Esophagus muscularis mucosa (tissue), 4 donors: ENCODE measurements at regions not wholly inside any gene's neighbourhood (a gene's known extent, or its start where the extent isn't known, plus 50 kb on each side); places are given as distances from the start of the nearest gene placed in this dataset.
"Not testable (repeated sequence)": the region's sequence is repeated elsewhere in the genome, so short reads cannot be mapped to it uniquely, and the experiment has no call there.

Source experiments
- DNase-seq: peaks from one replicate; pipeline ENCODE4 v3.0.0-alpha.2; 2017; ENCODE audit errors: extremely low spot score
- H3K27ac ChIP-seq, 4 donors: fragments of 200-600 bp; sonication (generic); replicated peaks in 1 of 4; 1 replicate in 3 of 4; 2 replicates in 1 of 4; pipeline ENCODE4 v1.5.1; 2016 to 2019; ENCODE audit warnings: mild to moderate bottlenecking in 1 of 4
- H3K27me3 ChIP-seq, 4 donors: fragments of 200-600 bp; sonication (generic); one replicate each; pipeline versions ENCODE4 v1.5.1 to v1.6.0; 2016 to 2019
- H3K36me3 ChIP-seq, 4 donors: fragments of 200-600 bp; sonication (generic); one replicate each; pipeline ENCODE4 v1.5.1; 2016 to 2019
- H3K4me1 ChIP-seq, 4 donors: fragments of 200-600 bp; sonication (generic); one replicate each; pipeline ENCODE4 v1.5.1; 2016 to 2019
- H3K4me3 ChIP-seq, 4 donors: fragments of 200-600 bp; sonication (generic); 1 replicate in 2 of 4; 2 replicates in 2 of 4; pipeline ENCODE4 v1.5.1; 2016 to 2019; ENCODE audit warnings: mild to moderate bottlenecking in 4 of 4, moderate library complexity in 1 of 4
- H3K9me3 ChIP-seq, 4 donors: fragments of 200-600 bp; sonication (generic); 1 replicate in 3 of 4; 2 replicates in 1 of 4; pipeline ENCODE4 v1.5.1; 2016 to 2019
- CTCF ChIP-seq, 3 experiments: fragments of 200-600 bp in 2 of 3; fragments of 450-650 bp in 1 of 3; sonication (generic) in 2 of 3; IDR thresholded peaks; one replicate each; pipeline ENCODE4 v1.5.1; 2017 to 2019; ENCODE audit warnings: antibody characterized with exemption in 3 of 3, mild to moderate bottlenecking in 2 of 3, moderate library complexity in 1 of 3
- EP300 ChIP-seq: sonication (generic); formaldehyde crosslinking; IDR thresholded peaks from one replicate; pipeline ENCODE4 v1.6.1; 2017; ENCODE audit warnings: antibody characterized with exemption
- POLR2A ChIP-seq: fragments of 450-650 bp; IDR thresholded peaks from one replicate; pipeline ENCODE4 v1.6.1; 2017; ENCODE audit warnings: antibody characterized with exemption, moderate library complexity, mild to moderate bottlenecking, low read depth
- POLR2AphosphoS5 ChIP-seq, 2 donors: sonication (generic); formaldehyde crosslinking; IDR thresholded peaks; one replicate each; pipeline ENCODE4 v1.6.1; 2017; ENCODE audit warnings: antibody characterized with exemption in 2 of 2
- WGBS: methylation state at CpG from one replicate; pipeline ENCODE4 v1.1.5; 2018; 5-methylcytosine and 5-hydroxymethylcytosine counted together
- intact Hi-C: fragments of 100-400 bp; cut with DNase I; formaldehyde crosslinking; loops from one replicate; pipeline ENCODE4 v1.15.1; 2023

- H3K36me3 ChIP-seq: no peaks in the 10 kb centered on the region
- no peak overlapping the region for H3K27ac ChIP-seq
- H3K27me3 ChIP-seq: peaks cover 0 to 3% (median 0%) of the 10 kb centered on the region in 4 donors
- H3K9me3 ChIP-seq: peaks cover 0 to 6% (median 0%) of the 10 kb centered on the region in 4 donors
- H3K4me1 ChIP-seq: no peaks in the 10 kb centered on the region
- WGBS: 76% methylated on average over 6 of the region's 6 CpGs
- no peak overlapping the region for H3K4me3 ChIP-seq
- TF ChIP-seq CTCF (IDR thresholded peaks at IDR 0.05) (no peak), EP300 (no peak), POLR2A (no peak), POLR2AphosphoS5 (IDR thresholded peaks at IDR 0.05) (no peak)
- DNase-seq: no peak
- intact Hi-C loops: no loop called here
Observed at GRCh38 chr1:47663286-47663685, 225.4 kb downstream of the FOXD2 start.

- no peaks in the 10 kb centered on the region for H3K27me3 ChIP-seq
- DNase-seq: no peak
- no peak for TF ChIP-seq POLR2AphosphoS5 (IDR thresholded peaks at IDR 0.05)
- no peak for TF ChIP-seq CTCF (IDR thresholded peaks at IDR 0.05)
- no peak for TF ChIP-seq POLR2A
- no peak for TF ChIP-seq EP300
- no peaks in the 10 kb centered on the region for H3K36me3 ChIP-seq
- WGBS: 93% methylated on average over 4 of the region's 4 CpGs
- H3K4me1 ChIP-seq: no peaks in the 10 kb centered on the region
- peaks cover 0 to 6% (median 0%) of the 10 kb centered on the region in 4 donors for H3K9me3 ChIP-seq
- intact Hi-C loops: no loop called here
- H3K4me3 ChIP-seq: no peak overlapping the region
- no peak overlapping the region for H3K27ac ChIP-seq
Observed at GRCh38 chr1:47664356-47664755, 226.5 kb downstream of the FOXD2 start.

GRCh38 chr1:47664896-47665295 is 227.1 kb downstream of the FOXD2 start:
- H3K36me3 ChIP-seq, H3K4me3 ChIP-seq, H3K27me3 ChIP-seq, intact Hi-C loops, H3K4me1 ChIP-seq, H3K9me3 ChIP-seq, H3K27ac ChIP-seq, DNase-seq: not testable (repeated sequence)
- 94% methylated on average over 8 of the region's 8 CpGs for WGBS

GRCh38 chr1:47669081-47669585 is 231.3 kb downstream of the FOXD2 start:
- Histone ChIP-seq H3K36me3 (no peaks in the 10 kb centered on the region), H3K27me3 (no peaks in the 10 kb centered on the region), H3K9me3 (peaks cover 0 to 15% (median 7%) of the 10 kb centered on the region in 4 donors), H3K4me3 (no peak overlapping the region), H3K4me1 (no peaks in the 10 kb centered on the region), H3K27ac (no peak overlapping the region)
- TF ChIP-seq CTCF (IDR thresholded peaks at IDR 0.05) (no peak), POLR2AphosphoS5 (IDR thresholded peaks at IDR 0.05) (no peak), POLR2A (no peak), EP300 (no peak)
- DNase-seq: no peak
- WGBS: 88% methylated on average over 10 of the region's 10 CpGs
- intact Hi-C loops: no loop called here

- Histone ChIP-seq H3K36me3 (no peaks in the 10 kb centered on the region), H3K4me3 (no peak overlapping the region), H3K4me1 (no peaks in the 10 kb centered on the region), H3K27ac (no peak overlapping the region), H3K27me3 (peaks cover 0 to 6% (median 0%) of the 10 kb centered on the region in 4 donors), H3K9me3 (peaks cover 0 to 15% (median 5%) of the 10 kb centered on the region in 4 donors)
- no peak for DNase-seq
- intact Hi-C loops: no loop called here
- TF ChIP-seq CTCF (IDR thresholded peaks at IDR 0.05): no peak
- TF ChIP-seq EP300: no peak
- TF ChIP-seq POLR2A: no peak
- no peak for TF ChIP-seq POLR2AphosphoS5 (IDR thresholded peaks at IDR 0.05)
Observed at GRCh38 chr1:47672622-47673021, 234.8 kb downstream of the FOXD2 start.
